Limb (tissue), 2 donors: ENCODE measurements at regions not wholly inside any gene's neighbourhood (a gene's known extent, or its start where the extent isn't known, plus 50 kb on each side); places are given as distances from the start of the nearest gene placed in this dataset.
"Not testable (repeated sequence)": the region's sequence is repeated elsewhere in the genome, so short reads cannot be mapped to it uniquely, and the experiment has no call there.

Experiments
- DNase-seq, 2 donors: peaks; one replicate each; pipeline ENCODE4 v3.0.0-alpha.2; 2016; ENCODE audit errors: extremely low spot score in 2 of 2

DNA sequence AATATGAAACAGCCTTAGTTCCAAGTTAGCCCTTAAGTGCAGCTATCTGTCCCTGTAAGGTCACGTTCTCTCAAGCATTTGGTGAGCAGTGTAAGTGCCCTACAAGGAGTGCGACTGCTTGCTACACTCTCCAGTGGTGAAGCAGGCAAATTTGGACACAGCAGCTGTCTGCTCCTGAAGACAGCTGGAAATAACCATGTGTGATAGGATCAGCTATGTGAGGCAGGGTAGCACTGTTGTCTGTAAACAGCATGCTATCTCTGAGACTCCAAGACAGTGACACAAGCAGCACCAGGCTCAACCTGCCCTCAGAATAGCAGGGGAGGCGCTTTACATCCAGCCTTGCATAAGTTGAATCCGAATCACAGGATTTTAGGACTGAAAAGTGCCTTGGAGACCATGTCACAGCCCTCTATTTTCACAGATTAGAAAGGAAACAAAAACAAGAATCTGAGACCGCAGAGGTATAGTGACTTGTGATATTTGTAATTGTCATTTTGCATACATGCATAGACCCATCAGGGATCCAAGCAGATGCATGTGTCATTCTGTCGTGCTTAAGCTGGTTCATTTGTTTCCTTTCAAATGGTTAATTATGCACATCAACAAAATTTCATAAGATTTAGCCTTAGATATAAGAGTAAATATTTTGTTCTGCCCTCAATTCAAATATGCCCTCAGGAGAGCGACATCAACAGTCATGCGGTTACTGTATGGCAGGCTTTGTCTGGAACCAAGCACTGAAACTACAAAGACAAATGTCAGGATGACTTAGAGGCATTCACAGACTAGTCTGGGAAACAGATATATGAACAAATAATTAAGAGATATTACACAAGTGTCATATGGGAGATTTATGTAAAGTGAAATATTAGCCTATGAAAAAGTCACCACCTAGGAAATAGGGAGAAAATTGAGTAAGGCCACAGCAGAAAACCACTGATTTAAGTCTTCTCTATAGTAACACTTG, 134.9 kb upstream of the NRIP1 start:
- peak in 1 of 2 donors; percentile 66 for DNase-seq

DNA sequence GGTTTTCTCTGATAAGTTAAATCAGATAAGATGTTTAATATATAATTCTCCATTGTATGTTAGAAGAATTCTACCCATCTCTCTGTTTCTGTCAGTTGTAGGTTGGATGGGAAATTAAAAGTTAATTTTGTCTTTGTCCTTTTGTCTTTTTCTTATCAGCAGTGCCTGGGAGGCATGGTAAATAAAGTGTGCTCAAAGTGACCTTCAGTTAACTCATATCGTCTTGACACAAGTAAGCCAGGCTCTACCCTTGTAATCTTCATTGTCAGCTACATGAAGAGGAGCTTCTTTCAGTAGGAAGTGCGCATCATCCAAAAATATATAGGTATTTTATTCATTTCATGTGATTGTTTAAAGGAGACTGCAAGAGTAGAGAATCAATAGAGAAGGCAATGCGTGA, 138.9 kb upstream of the NRIP1 start:
- DNase-seq, result no peak

DNA sequence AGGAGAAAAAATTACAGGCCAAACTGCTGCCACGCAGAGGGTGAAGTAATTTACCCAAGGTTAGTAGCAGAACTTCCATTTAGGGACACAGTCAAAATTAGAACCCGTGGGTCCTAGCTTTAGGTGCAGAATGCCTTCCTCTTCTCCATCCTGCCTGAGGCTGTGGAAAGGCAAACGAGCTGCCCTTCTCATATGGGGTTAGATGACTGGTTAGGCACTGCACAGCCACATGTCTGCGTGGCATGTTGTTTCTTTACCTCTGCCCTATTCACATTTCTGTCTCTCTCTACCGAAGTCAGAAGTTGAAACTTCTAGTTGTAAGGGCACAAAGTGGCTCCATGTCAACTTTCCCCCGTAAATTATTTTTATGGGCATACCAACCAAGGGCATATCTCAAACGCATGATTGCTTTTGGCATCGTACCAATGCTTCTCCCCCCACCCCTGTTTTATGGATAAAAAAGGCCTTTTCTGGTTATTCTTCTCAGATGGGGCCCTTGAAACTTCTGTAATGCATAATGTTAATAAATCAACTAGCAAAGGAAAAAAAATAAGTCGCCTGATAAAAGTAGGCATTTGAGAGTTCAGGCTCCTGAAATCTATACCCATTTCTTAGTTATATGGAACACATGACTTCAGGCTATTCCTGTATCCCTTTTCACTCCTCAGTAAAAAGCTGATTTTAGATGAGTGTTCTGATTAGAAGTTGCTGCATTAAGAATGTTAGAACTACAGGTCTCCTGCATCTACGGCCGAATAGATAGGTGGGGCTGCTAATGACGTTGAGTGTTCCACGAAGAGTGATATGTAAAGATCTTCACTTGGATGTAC, 139.6 kb upstream of the NRIP1 start:
- no peak for DNase-seq

DNA sequence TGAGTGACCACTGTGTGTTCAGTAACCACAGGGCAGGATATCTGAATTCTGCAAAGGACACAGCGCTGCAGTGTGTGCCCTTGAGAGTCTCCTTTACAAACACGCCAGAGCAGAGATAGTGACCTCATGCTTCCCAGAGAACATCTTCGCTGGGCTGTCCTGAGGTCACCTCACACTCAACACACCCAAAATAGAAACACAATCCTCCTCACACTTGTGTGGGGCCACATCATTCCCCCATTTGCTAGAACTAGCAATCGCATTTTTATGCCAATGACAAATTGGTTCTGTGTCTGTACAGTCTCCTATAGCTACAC, 140.1 kb upstream of the NRIP1 start:
- no peak for DNase-seq

DNA sequence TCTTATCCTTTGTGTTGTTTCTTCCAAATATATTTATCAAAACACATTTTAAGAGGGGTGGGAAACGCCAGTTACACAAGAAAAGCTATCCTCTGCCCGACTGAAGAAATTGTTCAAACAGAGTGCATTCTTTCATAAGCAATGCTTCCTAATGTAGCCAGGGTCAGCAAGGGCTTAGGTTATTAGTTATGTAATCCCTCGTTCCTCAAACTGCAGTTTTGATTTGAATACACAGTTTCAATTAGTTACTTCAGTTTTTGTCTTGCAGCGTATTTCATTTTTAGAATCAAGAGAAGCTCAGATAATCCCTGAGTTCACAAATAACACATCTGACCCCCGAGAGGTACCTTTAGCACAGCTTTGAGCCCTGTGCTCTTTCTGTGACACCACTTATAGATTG, 141.7 kb upstream of the NRIP1 start:
- no peak for DNase-seq

DNA sequence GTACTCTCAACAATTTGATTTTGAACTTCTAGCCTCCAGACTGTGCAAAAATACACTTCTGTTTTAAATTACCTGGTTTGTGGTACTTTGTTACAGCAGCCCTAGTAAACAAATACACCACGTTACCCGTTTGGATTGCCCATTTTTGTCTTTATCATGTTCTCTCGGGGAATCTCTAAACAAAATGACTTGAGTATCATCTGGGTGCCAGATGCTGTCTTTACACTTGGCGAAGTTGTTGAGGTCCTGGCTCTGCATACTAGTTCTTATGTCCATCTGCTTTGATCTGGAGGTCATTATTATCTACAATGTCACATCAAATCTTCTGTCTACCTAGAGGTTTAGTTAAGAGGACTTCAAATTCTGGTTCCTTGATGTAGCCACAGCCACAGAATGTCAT, 142.4 kb upstream of the NRIP1 start:
- DNase-seq, result no peak

DNA sequence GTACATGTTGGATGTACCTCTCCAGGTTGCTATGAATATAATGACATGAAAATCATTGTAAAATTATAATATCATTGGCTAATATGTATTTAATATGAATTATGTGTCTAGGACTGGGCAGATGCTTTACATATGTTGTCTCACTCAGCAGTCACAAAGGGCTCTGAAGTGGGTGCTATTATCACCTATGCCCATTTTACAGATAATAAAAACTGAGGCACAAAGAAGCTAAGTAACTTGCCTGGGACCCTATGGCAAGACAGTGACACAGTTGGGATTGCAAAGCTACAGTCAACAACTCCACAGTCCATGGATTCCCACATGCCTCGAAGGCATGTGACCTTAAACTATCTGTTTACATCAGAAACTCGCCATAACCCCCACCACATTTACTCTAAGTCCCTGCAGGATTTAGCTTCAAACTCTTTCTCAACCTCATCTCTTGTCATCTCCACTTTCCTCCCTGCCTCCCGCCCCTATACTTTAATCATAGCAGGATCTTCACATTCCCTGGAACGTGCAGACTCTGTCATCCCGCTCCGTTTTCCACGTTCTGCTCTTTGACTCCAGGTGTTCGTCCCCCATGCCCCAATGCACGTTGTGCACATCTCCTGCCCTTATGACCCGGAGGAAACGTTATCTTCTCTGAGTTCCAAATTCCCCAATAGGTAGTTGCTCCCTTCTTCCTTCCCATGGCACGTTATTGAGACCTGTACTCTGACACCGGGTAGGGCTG, 143.0 kb upstream of the NRIP1 start:
- no peak for DNase-seq

DNA sequence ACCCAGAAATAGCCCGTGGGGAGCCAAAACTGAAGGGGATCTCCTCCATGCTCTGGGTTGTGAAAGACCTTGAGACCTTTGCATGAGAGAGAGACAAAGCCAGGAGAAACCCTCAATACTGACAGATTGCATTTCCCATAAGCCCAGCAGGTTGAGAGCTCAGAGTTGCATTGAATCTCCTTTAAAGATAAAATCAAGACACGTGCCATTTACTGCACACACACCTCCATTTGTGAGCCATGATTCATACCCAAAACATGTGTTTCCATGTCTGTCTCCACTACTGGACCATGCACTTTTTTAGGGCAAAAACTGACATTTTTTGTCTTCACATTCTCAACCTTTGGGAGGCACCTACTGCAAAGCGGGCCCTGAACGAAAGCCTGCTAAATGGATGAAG, 144.0 kb upstream of the NRIP1 start:
- DNase-seq, result no peak

DNA sequence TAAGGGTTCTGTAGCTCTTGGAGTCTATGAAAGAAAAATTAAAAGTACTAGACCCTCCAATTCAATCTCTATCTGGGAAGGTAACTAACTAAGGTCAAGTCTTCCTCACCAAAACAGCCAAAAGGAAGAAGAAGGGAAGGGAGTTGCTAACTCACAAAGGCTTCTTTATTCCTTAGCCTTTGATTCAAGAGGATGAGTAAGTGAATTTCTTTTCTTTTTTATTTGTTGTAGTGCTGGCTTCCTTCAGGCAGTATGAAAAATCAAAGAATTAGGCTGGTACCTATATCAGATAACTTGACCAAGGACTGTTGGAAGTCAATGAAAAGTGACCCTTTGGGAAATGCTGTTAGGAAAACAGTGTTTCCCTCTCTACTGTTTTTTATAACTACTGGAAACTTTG, 144.4 kb upstream of the NRIP1 start:
- no peak for DNase-seq

DNA sequence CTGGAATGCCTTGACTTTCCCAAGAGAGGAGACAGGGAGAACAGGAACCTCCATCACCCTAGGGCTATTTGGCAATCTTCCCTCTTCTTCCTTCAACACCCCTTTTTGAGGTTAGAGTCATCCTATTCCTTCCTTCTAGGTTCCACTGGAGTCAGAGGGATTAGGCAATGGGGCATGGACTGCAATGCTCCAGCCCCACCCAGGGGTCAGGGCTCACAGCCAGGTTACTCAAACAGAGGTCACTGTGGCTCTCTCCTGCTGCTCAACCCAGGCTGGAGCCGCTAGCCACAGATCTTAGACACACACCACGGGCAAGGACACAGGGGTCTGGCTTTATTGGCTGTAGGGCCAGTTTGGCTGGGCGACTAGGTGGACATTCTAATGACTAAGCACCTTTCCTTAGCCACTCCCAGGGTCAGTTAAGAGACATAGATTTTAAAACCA, 145.5 kb upstream of the NRIP1 start:
- no peak for DNase-seq

DNA sequence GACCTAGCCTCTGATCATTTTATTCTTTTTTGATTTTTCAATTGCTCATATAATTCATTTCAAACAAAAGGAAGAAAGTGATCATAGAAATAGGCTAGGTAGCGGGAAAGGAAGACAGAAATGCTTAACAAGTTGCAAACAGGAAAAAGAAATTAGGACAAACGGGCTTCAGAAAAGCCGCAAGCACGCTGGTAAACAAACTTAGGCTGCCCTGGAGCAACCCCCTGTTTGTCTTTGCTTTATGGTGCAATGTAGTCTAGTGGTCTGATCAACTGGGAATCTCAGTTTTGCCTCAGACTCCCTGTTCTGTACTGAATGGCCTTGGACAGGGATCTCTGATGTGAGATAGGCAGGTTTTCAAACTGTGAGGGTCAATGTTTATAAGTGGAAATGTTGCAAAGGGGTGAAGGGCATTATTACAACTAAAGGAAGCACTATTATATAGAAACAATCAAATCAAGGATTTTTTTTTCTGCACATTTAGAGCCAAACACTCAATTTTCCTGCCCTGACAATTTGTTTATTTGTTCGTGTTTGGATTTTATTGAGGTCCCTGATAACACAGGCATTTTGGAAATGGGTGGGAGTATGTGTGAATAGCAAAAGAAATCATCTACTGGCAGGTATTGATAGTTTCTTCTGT, 146.8 kb upstream of the NRIP1 start:
- no peak for DNase-seq

DNA sequence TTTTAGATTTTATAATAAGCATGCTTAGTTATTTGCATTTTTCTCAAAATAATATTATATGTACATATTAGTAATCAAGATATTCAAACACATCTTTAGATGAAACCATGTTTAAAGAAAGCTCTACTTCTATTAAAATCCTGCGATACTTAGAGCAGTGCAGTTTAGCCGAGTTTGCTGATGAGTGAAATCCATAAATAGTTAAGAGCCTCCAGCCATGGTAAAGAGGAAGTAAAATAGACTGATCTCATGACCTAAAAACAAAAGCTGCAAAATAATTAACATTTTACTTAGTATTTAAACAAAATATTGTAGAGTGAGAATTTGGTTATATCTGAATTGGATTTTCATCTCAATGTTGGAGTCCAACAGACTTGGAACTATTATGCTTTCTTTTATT, 147.4 kb upstream of the NRIP1 start:
- no peak for DNase-seq

DNA sequence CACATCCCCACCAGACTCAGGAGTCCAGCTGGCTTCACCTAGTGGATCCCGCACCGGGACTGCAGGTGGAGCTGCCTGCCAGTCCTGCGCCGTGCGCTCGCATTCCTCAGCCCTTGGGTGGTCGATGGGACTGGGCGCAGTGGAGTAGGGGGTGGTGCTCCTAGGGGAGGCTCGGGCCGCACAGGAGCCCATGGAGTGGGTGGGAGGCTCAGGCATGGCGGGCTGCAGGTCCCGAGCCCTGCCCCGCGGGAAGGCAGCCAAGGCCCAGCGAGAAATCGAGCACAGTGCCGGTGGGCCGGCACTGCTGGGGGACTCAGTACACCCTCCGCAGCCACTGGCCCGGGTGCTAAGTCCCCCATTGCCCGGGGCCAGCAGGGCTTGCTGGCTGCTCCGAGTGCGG, 153.7 kb upstream of the NRIP1 start:
- not testable (repeated sequence) for DNase-seq

DNA sequence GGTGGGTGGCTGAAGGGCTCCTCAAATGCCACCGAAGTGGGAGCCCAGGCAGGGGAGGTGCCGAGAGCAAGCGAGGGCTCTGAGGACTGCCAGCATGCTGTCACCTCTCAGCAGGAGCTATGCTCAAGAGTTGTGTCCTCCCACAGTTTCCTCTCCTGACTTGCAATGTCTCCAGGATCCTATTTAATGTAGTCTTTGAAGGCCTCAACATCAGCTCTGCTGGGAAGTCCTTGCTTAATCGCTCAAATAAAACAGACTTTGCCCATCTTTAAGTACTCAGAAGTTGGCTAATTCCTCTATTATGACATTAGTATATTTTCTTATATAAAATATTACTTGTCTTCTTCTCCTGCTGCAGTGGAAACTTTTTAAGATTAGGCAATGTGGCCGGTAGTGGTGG, 154.2 kb upstream of the NRIP1 start:
- no peak for DNase-seq

DNA sequence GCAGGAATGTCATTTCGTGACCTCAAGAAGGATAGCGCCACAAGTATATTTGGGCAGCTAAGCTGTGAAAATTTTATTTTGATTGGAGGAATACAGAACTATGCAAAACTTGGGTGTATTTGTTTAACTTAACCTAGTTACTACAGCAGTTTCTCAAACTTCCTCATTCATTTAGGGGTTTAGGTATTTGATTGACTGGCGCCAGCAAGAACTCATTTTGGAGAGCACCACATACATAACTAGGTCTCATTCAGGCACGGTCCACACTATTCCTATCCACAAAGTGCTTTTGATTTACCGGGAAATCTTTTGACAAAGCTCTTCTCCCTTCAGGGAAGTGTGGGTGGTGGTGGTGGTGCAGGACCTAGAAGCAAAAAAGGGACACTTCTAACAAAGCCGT, 155.1 kb upstream of the NRIP1 start:
- no peak for DNase-seq

DNA sequence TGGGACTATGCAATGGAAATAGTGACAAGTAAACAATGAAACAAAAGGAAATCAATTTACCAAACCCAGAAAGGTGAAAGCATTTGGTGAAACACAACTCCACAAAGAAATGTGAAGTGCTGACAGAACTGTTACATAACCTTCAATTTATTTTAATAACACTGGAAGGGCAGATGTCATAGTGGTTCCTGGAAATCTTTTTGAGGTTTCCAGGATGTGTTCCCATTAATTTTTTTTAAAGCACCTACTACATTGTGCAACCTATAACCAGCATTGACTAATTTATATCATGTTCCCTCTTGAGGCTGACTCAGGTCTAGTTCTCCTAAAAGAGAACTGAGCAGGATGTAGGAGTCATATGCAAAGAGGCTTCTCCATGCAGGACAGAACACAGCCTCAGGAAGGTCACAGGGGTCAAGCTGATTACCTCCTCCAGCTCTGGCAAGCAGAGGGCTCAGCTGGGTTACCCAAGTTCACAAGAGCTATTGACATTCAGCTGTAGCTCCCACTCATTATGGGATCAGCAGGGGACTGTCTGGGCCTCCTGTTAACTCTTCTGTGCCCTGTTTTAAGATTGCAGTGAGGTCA, 157.1 kb upstream of the NRIP1 start:
- no peak for DNase-seq

DNA sequence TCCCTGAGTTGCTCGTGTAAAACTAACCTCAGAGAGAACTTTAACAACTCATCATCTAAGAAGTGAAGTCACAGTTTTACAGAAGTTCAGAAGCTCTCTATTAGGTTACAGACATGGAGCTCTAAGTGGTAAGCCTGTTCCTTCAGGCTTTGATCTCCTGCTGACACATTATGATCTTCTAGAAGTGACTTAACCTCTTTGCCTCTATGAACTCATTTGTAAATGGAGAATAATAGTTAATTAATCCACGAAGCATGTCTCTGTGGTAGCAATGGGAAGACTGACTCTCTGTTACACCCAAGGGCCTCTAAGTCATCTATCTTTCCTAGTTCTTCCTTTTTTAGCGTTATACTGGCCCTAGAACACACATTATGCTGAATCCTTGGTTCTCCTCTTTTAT, 157.9 kb upstream of the NRIP1 start:
- no peak for DNase-seq

DNA sequence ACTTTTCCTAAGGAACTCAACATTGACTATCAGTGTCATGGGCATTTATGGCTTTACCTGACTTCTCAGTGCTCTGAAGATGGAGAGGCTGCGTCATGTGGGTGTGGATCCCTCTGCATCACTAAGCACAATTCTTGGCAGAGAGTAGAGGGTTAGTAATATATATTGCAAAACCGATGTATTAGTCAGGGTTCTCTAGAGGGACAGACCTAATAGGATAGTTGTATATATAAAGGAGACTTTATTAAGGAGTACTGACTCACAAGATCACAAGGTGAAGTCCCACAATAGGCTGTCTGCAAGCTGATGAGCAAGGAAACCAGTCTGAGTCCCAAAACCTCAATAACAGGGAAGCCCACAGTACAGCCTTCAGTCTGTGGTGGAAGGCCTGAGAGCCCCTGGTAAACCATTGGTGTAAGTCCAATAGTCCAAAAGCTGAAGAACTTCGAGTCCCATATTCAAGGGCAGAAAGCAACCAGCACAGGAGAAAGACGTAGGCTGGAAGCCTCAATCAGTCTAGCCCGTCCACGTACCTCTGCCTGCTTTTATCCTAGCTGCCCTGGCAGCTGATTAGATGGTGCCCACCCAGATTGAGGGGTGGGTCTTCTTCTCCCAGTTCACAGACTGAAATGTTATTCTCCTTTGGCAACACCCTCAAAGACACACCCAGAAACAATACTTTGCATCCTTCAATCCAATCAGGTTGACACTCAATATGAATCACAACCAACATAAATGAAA, 159.7 kb upstream of the NRIP1 start:
- no peak for DNase-seq

DNA sequence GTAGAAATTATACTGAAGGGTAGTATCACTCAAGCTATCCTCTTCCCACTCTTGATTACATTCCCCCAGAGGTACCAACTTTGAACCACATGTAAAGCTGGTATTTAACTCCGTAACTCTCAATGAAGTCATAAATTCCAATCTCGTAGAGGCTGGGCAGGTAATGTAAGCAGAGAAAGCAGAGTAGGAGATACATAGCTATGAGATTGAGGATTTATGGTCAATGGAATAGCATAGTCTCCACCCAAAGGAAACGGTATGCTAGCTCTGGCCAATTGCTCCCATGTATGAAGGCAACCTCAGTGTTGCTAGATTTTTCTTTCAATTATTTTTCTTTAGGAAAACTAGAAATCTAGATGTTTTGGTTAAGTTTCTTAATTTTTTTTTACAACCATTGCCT, 163.1 kb upstream of the NRIP1 start:
- no peak for DNase-seq

DNA sequence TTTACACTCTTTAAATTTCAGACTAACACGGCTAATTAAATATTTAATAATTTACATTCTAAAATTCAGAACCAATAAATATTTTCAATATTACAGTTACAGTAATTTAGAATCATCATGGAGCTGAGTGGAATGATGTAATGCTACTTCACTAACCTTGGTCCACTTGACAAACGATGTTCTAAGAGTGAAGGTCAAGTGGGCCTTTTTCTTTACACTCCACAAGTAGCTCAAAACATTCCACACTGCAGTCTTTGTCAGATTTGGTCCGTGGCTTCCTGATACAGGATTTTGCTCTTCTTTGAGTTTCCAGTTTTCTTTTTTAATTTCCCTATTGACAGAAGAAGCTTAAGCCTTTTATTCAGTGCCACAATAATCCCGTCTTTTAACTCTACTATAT, 164.6 kb upstream of the NRIP1 start:
- DNase-seq, result no peak
